GM12891 (cell line): ENCODE measurements at regions not wholly inside any gene's neighbourhood (a gene's known extent, or its start where the extent isn't known, plus 50 kb on each side); places are given as distances from the start of the nearest gene placed in this dataset.

Experiments
- DNase-seq: peaks from one replicate; pipeline ENCODE4 v3.0.0; 2011; ENCODE audit warnings: low spot score; ENCODE audit not compliant: insufficient read length
- FAIRE-seq: peaks from 2 replicates; lab custom pipeline; 2011; peaks lifted over from hg19 to GRCh38; lab: Jason Lieb, UNC
- PAX5 ChIP-seq: IDR thresholded peaks from 2 replicates; pipeline ENCODE4 v1.6.1; 2011; ENCODE audit warnings: low read length, moderate library complexity, mild to moderate bottlenecking; ENCODE audit not compliant: insufficient read depth, severe bottlenecking
- POLR2A ChIP-seq: IDR thresholded peaks from 2 replicates; pipeline ENCODE4 v1.6.1; 2011; ENCODE audit warnings: low read depth, low read length, control low read depth
- POLR2AphosphoS5 ChIP-seq: IDR thresholded peaks from 2 replicates; pipeline ENCODE4 v1.6.1; 2011; ENCODE audit warnings: low read depth, low read length, control low read depth
- POU2F2 ChIP-seq: IDR thresholded peaks from 2 replicates; pipeline ENCODE4 v1.6.1; 2011; ENCODE audit warnings: low read depth, mild to moderate bottlenecking, control low read depth, low read length, moderate library complexity
- SPI1 ChIP-seq: IDR thresholded peaks from 2 replicates; pipeline ENCODE4 v1.6.1; 2011; ENCODE audit warnings: low read depth, low read length, control low read depth
- TAF1 ChIP-seq: IDR thresholded peaks from 2 replicates; pipeline ENCODE4 v1.6.1; 2011; ENCODE audit warnings: low read depth, low read length, control low read depth

GRCh38 chr15:31848621-31849020 is 181.7 kb upstream of the CHRNA7 start:
- FAIRE-seq = no peak
- no peak for DNase-seq
- TF ChIP-seq TAF1 = no peak
- TF ChIP-seq POU2F2 = no peak
- TF ChIP-seq SPI1 = no peak
- TF ChIP-seq POLR2A = no peak
- no peak for TF ChIP-seq POLR2AphosphoS5
- TF ChIP-seq PAX5 = no peak

GRCh38 chr15:31852933-31853799 is 177.1 kb upstream of the CHRNA7 start:
- TF ChIP-seq SPI1 (no peak), POLR2A (no peak), PAX5 (no peak), TAF1 (no peak), POU2F2 (no peak), POLR2AphosphoS5 (no peak)
- FAIRE-seq (no peak), DNase-seq (no peak)

DNA sequence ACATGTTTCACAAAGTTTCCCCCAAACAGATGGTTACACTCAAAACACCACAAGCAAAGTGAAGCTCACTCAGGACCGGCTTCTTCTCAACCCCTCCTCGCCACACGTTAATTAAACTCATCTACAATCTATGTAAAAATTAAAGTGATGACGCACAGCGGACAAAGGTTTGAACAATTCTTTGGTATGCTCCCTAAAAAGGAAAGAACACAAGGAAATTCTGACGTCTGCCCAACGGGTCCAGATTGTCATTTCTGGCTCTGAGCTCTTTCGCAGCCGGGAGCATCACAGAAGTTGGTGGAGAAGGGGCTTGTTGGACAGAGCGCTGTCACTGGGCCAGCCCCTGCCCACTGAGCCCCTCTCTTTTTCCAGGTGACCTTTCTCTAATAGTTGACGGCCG is 173.7 kb upstream of the CHRNA7 start:
- DNase-seq (no peak), FAIRE-seq (no peak)
- TF ChIP-seq POLR2A = no peak
- TF ChIP-seq POU2F2 = no peak
- no peak for TF ChIP-seq POLR2AphosphoS5
- TF ChIP-seq SPI1 = no peak
- TF ChIP-seq TAF1 = no peak
- TF ChIP-seq PAX5 = no peak

DNA sequence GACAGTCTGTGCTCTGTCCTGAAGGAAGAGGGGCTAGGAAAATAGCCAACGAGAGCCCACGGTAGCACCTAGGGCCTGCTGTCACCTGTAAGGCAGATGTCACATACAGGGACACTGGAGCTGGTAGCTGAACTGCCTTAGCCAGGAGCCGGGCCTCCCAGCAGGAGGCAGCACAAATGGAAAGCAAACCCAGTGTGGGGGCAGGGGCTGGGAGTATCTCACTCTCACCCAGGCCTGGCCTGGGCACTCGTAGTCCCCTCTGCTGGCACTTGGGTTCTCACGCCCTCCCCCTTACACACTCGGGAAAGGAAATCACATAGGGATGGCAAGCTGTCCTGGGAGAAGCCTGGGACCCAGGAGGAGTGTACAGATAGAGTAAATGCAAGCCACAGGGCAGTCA is 173.1 kb upstream of the CHRNA7 start:
- FAIRE-seq = no peak
- no peak for TF ChIP-seq POU2F2
- no peak for DNase-seq

GRCh38 chr15:31858026-31858425 is 172.3 kb upstream of the CHRNA7 start:
- TF ChIP-seq POLR2AphosphoS5 = no peak
- DNase-seq (no peak), FAIRE-seq (no peak)

GRCh38 chr15:31866248-31866647 is 164.1 kb upstream of the CHRNA7 start:
- DNase-seq (no peak), FAIRE-seq (no peak)

GRCh38 chr15:31867536-31868442 is 162.5 kb upstream of the CHRNA7 start:
- TF ChIP-seq POLR2A (no peak), PAX5 (no peak), POU2F2 (no peak), SPI1 (no peak), TAF1 (no peak), POLR2AphosphoS5 (no peak)
- peak; percentile 29 for DNase-seq
- FAIRE-seq = peak; percentile 85

More at GRCh38 chr15:31866248-31866647, 164.1 kb upstream of the CHRNA7 start:
- no peak for TF ChIP-seq TAF1
- TF ChIP-seq PAX5 = no peak
- TF ChIP-seq POU2F2 = no peak
- TF ChIP-seq SPI1 = no peak
- TF ChIP-seq POLR2A = no peak
- TF ChIP-seq POLR2AphosphoS5 = no peak

- TF ChIP-seq POU2F2 (no peak), TAF1 (no peak), POLR2A (no peak), POLR2AphosphoS5 (no peak), SPI1 (no peak), PAX5 (no peak)
- DNase-seq (no peak), FAIRE-seq (no peak)
Observed at GRCh38 chr15:31869686-31870307, 160.5 kb upstream of the CHRNA7 start.

GRCh38 chr15:31870328-31871165 is 159.8 kb upstream of the CHRNA7 start, which contains the start of gene OTUD7A:
TSS of gene OTUD7A (minus strand) at chr15:31870673.
- TF ChIP-seq POLR2A (no peak), PAX5 (peak; percentile 9), POU2F2 (no peak)
- DNase-seq = peak; percentile 73
- FAIRE-seq = peak; percentile 95

GRCh38 chr15:31871166-31871886 is 159.0 kb upstream of the CHRNA7 start:
- FAIRE-seq (no peak), DNase-seq (no peak)
- no peak for TF ChIP-seq POU2F2
- TF ChIP-seq POLR2A = no peak
- no peak for TF ChIP-seq POLR2AphosphoS5
- TF ChIP-seq TAF1 = no peak
- TF ChIP-seq PAX5 = no peak
- TF ChIP-seq SPI1 = no peak
